Anterior cingulate cortex (tissue), 58 donors: ENCODE measurements at regions not wholly inside any gene's neighbourhood (a gene's known extent, or its start where the extent isn't known, plus 50 kb on each side); places are given as distances from the start of the nearest gene placed in this dataset.
"Not testable (repeated sequence)": the region's sequence is repeated elsewhere in the genome, so short reads cannot be mapped to it uniquely, and the experiment has no call there.

Experiments
- DNase-seq, 58 donors: peaks; one replicate each; lab custom pipeline; 2025; lab: John Stamatoyannopoulos, UW

DNA sequence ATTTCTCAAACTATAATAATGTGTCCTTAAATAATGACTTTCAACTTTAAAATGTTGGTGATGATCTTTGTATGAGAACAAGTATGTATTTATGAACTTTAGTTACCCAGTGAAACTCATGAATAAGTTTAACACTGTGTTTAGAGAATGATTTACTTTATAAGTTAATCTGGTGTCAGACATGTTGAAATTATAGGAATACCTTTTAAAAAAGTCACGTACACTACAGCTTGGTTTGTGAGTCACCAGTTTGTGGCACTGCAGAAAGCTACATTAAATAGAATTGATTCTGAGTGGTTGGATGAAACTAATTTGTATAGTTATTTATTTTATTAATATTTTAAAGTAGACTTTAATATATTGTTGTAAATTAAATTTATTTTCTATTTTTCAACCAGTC, 1366.2 kb upstream of the PCDH20 start:
- DNase-seq: no peak

DNA sequence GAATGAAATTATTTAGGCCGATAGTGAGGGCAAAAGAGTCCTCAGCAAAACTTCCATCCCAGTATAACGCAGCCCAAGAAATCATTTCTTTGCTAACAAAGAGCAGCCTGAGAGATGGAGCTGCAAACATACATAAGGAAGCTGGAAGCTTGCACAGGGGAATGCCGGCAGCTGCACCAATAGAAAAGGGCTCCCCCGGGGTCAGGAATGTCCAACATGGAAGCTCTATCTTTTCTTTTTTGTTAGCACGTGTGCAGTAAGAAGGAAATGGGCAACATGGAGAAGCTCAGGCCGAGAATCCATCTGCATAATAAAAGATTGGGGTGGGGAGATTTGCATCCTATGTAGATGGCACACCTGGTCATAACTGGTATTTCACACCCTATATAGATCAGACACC, 1363.5 kb upstream of the PCDH20 start:
- DNase-seq: no peak

DNA sequence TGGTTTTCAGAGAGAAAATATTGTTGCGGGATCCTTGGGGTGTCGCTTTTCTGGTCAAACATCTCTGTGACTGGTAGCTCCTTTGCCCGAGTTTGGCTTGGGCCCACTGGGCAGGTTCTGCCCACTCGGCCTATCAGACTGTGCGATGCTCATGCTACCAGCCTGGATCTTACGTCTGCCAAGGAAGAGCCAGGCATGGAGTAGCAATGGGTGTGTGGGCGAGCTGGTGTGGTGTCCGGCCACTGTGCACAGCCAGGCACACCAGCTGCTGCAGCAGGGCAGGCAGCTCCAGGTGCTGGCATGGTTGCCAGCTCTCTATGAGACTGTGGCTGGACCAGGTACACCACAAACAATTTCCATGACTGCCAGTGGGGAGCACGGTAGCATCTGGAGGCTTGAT, 1351.8 kb upstream of the PCDH20 start:
- DNase-seq: no peak

DNA sequence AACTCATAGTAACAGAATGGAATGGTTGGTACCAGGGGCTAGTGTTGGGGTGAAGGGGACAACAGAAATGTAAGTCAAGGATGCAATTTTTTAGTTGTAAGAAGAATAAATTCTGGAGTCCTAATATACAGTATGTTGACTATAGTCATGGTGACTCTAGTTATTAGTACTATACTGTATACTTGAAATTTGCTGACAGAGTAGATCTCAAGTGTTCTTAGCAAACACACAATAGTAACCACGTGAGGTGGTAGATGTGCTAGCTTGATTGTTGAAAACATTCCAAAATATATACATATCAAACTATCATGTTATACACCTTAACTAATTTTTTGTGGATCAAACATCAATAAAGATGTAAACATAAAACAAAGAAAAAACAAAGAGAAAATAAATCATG, 1345.1 kb upstream of the PCDH20 start:
- no peak for DNase-seq

DNA sequence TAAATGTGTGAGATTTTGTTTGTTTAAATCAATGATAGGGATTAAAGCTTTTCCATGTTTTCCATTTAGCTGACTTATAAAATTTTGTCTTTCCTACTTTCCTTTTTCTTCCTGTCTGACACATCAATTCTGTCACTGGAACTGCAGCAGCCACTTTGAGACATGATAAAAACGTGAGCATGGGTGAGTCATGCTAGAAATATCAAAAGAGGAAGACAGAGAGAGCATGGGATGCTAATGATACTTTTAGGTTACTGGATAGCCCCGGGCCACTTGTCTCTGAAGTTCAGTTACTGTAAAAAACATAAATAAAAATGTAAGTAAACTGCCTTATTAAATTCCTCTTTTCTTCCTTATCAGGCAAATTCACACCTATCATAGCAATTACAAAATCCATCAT, 1332.0 kb upstream of the PCDH20 start:
- no peak for DNase-seq

DNA sequence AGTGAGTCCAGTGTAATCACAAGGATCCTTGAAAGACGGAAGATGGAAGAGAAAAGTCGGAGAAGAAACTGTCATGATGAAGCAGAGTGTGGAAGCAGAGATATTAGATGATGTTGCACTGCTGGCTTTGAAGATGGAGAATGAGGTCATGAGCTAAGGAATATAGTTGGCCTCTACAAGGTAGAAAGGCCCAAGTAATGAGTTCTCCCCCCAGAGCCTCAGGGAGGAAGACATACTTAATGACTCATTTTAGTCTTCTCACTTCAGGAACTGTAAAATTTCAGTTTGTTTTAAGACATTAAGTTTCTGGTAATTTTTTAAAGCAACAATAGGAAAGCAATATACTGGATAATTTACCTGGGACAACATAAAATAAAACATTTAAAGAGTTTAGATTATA, 1331.5 kb upstream of the PCDH20 start:
- DNase-seq: no peak

DNA sequence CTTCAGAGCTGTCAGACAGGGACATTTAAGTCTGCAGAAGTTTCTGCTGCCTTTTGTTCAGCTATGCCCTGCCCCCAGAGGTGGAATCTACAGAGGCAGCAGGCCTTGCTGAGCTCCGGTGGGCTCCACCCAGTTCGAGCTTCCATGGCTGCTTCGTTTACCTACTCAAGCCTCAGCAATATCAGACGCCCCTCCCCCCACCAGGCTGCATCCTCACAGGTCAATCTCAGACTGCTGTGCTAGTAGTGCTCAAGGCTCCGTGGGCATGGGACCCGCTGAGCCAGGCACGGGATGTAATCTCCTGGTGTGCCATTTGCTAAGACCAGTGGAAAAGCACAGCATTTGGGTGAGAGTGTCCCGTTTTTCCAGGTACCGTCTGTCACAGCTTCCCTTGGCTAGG, 1314.1 kb upstream of the PCDH20 start:
- DNase-seq: peak in 1 of 58 donors; percentile 0

DNA sequence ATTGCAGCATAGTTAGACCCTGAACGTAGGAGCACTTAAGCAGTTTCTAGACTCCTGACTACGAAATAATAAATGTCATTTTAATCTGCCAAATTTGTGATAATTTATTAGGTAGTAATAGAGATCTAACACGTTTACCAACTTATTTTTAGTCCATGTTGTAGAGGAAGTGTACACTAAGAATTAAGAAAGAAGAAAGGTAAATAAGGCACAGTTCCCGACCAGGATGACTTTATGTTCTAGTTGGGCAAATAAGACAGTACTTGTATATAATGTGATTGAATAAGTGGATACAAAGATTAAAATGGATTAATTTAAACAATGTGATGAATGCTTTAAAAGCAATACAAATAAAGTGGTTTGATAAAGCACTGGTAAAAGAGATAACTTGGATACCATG, 1306.2 kb upstream of the PCDH20 start:
- DNase-seq: no peak

DNA sequence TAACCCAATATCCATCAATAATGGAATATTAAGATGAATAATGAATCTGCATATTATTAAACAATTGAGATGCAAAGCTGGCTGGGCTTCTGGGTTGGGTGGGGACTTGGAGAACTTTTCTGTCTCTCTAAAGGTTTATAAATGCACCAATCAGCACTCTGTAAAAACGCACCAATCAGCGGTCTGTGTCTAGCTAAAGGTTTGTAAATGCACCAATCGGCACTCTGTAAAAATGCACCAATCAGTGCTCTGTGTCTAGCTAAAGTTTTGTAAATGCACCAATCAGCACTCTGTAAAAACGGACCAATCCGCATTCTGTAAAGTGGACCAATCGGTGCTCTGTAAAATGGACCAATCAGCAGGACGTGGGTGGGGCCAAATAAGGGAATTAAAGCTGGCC, 1296.3 kb upstream of the PCDH20 start:
- not testable (repeated sequence) for DNase-seq

DNA sequence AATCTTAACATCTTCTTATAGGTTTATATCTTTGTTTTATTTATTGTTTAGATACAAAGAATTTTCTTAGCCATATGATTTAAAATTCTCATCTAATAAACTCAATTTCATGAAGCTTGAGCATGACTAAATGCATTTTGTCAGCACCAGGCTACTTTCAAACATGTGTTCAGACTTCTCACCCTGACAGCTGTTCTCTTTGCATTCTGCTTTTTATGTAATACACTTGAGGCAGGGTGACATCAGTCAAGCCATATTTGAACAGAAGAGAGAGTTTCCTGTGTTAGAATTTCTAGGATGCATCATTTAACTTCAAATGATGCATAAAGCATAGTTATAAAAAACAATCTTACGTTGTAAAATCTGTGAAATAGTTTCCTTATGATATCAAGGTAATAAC, 1295.1 kb upstream of the PCDH20 start:
- no peak for DNase-seq

DNA sequence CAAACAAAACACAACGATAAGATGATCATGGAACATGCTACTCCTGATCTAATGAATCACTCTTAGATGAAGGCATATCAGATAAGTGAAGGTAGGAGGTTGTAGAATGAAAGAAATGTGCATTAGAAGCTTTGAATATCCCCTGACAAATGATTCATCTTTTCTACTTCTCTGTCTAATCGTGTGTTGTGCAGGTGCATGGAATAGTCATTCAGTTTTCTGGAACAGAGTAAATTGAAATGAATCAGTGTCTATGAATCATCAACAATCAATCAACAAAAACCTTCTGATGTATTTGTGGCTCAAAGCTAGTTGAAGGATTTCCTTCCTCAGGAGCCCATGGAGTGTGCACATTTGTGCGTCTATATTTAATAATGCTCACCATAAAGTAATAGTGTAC, 1290.4 kb upstream of the PCDH20 start:
- DNase-seq: no peak

DNA sequence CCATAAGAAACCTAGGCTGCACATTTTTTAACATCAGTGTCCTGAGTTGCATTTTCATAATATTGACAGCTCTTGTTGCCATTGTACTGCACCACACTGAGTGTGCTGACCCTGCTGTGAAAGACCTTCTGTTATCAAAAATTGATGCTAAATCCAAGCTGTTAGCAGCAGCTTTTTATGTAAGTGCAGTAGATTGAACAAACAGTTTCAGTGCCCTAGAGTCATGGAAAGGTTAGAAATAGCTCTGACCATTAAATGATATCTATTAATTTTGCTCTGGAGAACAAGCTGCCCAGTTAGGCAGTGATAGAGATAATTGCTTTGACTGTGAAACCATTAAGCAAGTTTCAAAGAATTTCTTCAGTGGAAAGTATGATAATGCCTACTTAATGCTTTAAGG, 1289.2 kb upstream of the PCDH20 start:
- no peak for DNase-seq

DNA sequence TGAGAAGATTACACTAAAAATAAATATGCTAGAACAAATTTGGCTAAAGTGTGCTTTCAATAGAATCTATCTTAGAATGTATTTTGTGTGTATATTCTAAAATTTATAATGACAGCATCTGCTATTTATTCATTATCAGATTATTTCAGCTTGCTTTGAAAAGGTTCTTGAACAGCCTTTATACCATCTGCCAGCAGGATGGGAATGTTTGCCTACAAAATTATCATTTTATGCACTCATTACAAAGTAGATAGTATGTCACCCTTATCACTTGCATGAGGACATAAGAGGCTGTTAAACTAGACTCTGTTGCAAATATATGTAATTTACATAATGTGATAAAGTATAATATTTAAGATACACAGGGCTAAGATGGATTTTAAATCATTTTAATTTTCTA, 1286.9 kb upstream of the PCDH20 start:
- no peak for DNase-seq

DNA sequence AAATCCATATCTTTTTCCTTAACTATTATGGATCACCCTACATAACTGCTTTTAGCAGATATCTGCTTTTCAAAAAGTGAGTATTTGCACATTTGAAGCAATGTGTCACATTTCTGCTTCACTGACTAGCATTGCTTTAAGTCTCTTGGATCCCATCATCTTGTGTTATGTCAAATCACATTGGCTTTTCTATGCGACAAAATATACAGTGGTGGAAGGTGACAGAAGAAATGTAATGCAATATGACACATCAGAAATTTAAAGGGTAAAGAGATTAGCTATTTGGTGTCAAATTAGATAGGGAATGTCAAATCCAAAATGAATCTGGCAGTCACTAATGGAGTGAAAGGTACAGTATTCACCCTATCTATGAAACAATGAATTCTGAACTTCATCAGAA, 1282.1 kb upstream of the PCDH20 start:
- no peak for DNase-seq

DNA sequence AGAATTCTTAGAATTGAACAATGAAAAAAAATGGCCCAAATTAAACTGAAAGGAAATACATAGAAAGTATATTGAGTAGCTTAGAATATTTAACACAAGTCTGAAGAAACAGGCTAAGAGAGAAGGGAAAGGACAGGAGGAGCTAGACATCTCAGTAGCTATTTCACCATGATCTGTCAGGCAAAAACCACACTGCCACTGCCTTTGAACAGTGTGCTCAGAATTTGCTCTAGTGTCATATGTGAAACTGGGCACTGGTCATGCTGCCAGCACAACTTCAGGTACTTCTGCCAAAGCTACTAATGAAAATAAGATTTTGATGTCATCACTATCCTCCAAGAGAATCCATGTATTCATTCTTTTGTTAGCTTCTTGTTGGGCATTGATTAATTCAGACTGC, 1280.8 kb upstream of the PCDH20 start:
- DNase-seq: no peak

DNA sequence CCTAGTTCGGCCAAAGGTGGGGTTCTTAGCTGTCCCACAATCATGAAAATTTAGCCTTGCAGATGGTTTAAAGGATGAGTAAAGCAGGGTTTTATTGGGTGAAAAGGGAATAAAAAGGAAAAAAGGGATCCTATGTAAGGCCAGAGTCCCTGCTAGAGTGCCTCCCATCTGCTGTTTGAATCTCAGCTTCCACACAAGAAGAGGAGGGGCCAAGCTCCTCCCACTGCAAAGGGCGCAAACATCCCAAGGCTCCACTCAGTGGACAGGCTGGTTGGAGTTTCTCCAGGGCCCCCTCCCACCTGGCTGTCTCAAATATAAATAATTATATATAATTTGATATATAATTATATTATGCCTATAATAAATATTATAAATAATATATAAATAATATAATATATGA, 1272.1 kb upstream of the PCDH20 start:
- no peak for DNase-seq

DNA sequence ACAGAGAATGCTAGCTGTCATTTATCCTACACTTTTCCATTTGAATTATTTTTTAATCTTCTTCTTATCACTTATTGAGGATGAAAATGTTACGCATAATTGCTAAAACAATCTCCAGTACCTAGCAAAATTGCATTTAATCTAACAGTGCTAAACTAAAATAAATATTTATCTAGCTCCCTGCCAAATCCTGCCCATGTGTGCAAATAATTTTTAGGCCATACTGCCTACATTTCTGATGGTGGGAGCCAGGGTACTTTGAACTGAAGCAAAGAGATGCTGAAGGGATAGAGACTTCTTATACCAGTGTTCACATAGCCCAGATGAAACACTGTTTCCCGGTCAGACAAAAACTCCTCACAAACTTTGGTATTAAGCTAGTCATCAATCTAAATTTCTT, 1268.7 kb upstream of the PCDH20 start:
- no peak for DNase-seq

DNA sequence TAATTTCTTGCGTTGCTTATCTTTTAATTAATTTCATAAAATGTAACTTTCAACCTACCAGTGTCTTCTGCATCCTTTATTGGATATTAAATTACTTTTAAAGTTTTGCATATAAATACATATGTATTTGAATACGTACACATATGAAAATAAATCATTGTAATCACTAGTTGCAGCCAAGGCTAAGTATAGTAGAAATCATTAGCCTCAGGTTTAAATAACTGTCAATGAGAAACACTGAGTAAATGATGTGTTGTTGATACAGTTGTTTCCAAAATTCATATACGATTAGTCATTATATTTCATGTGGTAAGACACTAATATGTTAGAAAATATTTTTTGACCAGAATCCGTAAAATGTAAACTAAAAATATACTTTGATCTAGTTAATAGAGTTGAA, 1267.1 kb upstream of the PCDH20 start:
- DNase-seq: no peak

DNA sequence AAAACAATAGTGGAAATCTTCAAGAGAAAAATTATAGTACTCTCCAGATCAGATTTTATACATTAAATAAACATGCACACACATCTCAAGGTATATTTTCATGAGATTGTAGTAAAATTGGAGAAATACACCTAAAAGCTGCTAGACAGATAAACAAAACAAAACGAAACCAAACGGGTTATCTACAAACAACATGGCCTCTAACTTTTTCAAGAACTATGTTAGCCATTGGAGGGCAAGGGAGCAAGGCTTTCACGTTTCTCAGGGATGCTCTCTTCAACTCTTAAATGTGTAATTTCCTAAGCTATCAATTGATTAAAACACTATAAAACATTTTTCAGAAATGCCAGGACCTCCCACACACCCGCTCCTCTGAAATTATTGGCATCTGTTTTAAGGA, 1262.4 kb upstream of the PCDH20 start:
- no peak for DNase-seq

DNA sequence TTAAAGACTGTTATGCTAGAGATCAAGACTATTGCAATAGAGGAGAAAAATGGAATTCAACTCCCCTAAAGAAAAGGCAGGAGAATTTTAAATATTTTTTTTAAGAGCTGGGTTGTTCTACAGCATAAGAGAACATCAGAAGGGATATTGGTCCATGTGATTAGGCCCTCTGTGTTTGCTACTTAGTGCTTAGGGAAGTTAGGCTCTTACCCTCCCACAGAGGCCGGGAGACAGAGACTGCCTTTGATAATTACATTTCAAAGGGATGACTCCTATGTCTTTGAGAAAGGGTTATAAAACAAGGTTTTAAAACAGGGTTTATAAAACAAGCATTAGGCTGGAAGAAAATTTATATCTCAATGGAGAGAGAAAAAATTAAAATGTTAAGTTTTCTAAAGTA, 1248.1 kb upstream of the PCDH20 start:
- DNase-seq: no peak

DNA sequence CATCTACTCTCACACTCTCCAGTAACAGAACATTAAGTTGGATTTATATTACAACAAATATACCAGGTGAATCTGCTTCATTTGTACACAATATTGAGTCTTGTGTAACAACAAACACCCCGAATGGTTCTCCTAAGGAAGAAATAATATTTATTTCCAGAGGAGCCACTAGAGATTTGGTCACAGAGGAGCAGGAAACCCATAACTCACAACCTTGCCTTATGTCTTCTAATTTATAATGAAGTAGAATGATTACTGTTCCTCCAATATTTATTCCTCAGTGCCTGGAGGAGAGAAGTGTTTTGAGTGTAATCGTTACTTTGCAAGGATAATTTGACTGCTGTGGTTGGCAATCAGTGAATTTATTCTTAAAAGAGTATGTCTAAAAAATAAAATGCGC, 1243.7 kb upstream of the PCDH20 start:
- no peak for DNase-seq

DNA sequence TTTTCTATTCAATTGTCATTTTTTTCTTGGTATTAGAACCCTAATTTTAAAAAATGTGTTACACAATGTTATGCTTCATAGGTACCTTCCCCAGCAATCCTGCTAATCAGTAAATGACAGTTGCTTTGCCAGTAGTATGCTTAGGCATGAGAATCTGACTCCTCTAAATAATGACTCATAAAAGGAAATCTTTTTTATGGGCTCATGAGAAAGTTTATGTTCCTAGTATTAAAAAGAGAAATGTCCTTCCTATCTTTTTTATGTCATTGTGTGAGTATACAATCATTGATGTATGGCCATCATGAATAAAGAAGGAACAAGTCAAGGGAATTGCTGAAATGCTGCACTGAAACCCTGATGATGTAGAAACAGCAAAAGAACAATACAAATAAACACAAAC, 1237.7 kb upstream of the PCDH20 start:
- no peak for DNase-seq

DNA sequence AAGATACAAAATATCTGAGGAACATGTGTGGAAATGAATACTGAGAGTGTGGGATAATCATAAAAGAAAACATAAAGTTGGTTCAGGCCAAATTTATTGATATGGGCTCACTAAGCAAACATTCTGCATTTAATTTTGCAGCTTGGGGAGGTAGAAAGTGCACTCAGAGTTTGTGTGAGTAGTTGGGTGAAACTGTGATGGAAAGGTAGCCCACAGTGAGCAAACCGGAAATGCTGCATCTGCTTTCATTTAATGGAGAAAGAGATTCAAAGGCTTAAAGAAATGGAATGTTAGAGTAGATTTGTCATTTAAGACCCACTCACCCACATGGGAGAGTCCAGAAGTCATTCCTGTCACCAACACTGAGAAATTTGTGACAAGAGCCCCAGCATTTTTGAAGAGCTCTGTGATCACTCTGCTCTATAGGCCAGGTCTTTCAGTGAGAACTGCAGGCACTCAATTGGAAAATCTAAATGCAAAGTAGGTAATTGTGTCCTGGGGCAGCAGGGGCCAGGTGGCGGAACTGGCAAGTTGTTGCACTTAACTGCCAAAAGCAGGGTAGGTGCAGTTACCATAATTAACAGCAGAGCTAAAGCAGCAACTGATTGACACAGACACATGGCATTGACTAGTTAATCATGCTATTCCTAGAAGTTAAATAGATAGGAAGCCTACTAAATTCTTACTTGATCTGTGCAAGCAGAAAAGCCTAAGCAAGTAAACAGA, 1228.3 kb upstream of the PCDH20 start:
- no peak for DNase-seq
